Muscle of leg (tissue), 3 donors: ENCODE measurements at regions not wholly inside any gene's neighbourhood (a gene's known extent, or its start where the extent isn't known, plus 50 kb on each side); places are given as distances from the start of the nearest gene placed in this dataset.

Experiments
- DNase-seq: peaks from one replicate; pipeline ENCODE4 v3.0.0; 2013
- H3K27ac ChIP-seq: one replicate; pipeline ENCODE4 v1.5.1; 2013; ENCODE audit warnings: mild to moderate bottlenecking, low read length, control low read depth
- H3K27me3 ChIP-seq: one replicate; pipeline ENCODE4 v1.6.1; 2013; ENCODE audit warnings: low read length; ENCODE audit not compliant: control insufficient read depth, insufficient read depth
- H3K36me3 ChIP-seq: one replicate; pipeline ENCODE4 v1.6.1; 2013; ENCODE audit warnings: low read length; ENCODE audit not compliant: control insufficient read depth, insufficient read depth
- H3K4me1 ChIP-seq: one replicate; pipeline ENCODE4 v1.6.1; 2013; ENCODE audit warnings: low read length; ENCODE audit not compliant: control insufficient read depth, insufficient read depth
- H3K4me3 ChIP-seq: one replicate; pipeline ENCODE4 v1.5.1; 2013; ENCODE audit warnings: low read length, control low read depth
- H3K9me3 ChIP-seq: replicated peaks from 2 replicates; pipeline ENCODE4 v1.6.1; 2013; ENCODE audit warnings: low read depth, low read length; ENCODE audit not compliant: control insufficient read depth
- WGBS: methylation state at CpG from one replicate; pipeline ENCODE4 v1.1.5; 2013; ENCODE audit warnings: missing lambda C conversion rate; ENCODE audit not compliant: insufficient coverage; 5-methylcytosine and 5-hydroxymethylcytosine counted together

DNA sequence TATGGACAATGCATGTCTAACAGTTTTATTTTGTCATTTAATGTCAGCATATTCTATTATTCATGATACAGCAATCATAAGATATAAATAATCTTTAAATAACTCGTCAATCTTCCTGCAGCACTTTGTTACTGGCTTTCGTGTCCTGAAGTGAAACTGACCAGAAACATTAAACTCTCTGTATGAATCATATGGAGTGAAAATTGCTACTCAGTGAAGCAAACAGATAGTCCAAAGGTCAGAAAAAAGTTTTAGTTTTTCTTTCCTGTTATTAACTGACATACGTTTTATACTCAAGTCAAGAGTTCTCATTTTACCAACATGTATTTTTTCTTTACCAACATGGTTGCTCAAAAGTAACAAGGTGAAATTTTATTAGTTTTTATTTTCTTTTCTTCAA lies 106.8 kb upstream of the GALNT5 start:
- no peaks in the 10 kb centered on the region for H3K27me3 ChIP-seq
- no CpG with 5 or more reads among the region's 3 CpGs for whole genome bisulfite sequencing
- DNase-seq, result no peak
- no peak overlapping the region for H3K4me3 ChIP-seq
- no peaks in the 10 kb centered on the region for H3K36me3 ChIP-seq
- no peaks in the 10 kb centered on the region for H3K9me3 ChIP-seq
- H3K4me1 ChIP-seq, result no peaks in the 10 kb centered on the region
- no peak overlapping the region for H3K27ac ChIP-seq

DNA sequence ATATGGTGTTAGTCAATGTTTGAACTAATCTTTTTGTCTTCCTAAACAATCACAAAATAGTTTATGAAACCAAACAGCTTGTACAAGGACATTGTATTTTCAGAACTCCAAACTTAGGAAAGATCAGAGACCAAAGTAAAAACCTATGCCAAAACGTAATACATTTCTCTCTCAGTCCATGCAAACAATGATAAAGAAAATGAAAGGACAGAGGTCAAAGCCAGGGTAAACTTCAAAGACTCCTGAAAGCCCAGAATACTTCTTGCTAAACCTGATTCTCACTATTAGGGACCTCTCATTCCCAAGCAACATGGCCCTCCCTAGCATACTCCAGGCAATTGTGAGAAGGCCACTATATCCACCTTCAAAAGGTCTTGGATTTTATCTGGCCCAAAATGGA lies 105.1 kb upstream of the GALNT5 start:
- Histone ChIP-seq H3K4me1 (no peaks in the 10 kb centered on the region), H3K9me3 (no peaks in the 10 kb centered on the region), H3K36me3 (no peaks in the 10 kb centered on the region), H3K4me3 (no peak overlapping the region), H3K27me3 (no peaks in the 10 kb centered on the region), H3K27ac (no peak overlapping the region)
- no peak for DNase-seq
- WGBS, result no CpG with 5 or more reads among the region's 1 CpG

- H3K9me3 ChIP-seq, result no peaks in the 10 kb centered on the region
- DNase-seq, result no peak
- WGBS, result 86% methylated on average over 1 of the region's 1 CpG
- no peaks in the 10 kb centered on the region for H3K27me3 ChIP-seq
- no peak overlapping the region for H3K27ac ChIP-seq
- H3K4me3 ChIP-seq, result no peak overlapping the region
- no peaks in the 10 kb centered on the region for H3K4me1 ChIP-seq
- H3K36me3 ChIP-seq, result no peaks in the 10 kb centered on the region
Measured at GRCh38 chr2:157155992-157156391, 101.5 kb upstream of the GALNT5 start.

DNA sequence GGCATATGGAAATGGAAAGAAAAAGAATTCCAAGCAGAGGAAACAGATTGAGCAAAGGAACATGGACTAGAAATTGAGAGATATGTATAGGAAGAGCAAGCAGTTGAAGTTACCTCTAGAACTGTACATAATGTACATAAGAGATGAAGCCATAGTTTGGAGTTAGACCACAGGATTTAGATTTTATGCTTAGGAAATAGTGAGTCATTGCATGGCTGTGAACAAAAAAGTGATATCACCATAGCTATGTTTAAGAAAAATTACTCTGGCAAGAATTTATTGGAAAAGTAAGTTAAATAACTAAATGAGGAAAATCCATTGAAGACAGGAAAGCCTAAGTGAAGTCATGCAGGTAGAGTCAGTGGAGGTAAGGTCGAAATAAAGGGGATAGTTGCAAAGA lies 99.4 kb upstream of the GALNT5 start:
- no CpG with 5 or more reads among the region's 1 CpG for WGBS
- H3K36me3 ChIP-seq, result no peaks in the 10 kb centered on the region
- no peak overlapping the region for H3K27ac ChIP-seq
- H3K4me1 ChIP-seq, result no peaks in the 10 kb centered on the region
- H3K27me3 ChIP-seq, result no peaks in the 10 kb centered on the region
- no peak overlapping the region for H3K4me3 ChIP-seq
- DNase-seq, result no peak
- H3K9me3 ChIP-seq, result no peaks in the 10 kb centered on the region

DNA sequence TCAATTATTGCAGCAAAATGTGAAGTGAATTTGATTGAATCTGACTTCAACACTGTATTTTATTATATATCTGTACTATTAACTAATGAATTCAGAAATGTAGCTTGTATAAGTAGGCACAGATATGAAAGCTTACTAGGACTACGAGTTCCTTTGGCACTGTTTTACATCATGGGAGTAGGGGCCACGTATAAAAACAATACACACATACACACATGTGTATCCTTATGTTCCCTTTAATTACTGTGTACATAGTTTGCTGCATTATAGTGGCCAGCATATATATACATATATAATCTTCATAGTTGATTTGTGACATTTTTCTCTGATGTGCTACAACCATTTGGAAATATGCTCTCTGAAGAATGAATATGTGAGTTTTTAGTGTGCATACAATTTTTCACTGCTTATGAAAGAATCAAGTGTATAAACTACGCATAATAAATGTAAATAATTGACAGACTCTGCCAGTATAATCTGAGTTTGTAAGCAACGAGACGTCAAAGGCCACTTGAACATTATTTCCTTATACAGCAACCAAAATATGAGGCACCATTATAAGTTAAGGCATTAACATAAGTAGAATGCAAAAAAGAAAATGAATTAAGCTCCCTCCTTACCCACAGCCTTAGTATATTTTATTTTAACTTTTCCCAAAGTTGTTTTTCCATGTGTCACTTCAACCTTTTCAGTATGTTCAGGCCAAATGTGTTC lies 98.1 kb upstream of the GALNT5 start:
- Histone ChIP-seq H3K36me3 (no peaks in the 10 kb centered on the region), H3K4me1 (no peaks in the 10 kb centered on the region), H3K4me3 (no peak overlapping the region), H3K27ac (no peak overlapping the region), H3K27me3 (no peaks in the 10 kb centered on the region), H3K9me3 (no peaks in the 10 kb centered on the region)
- no CpG with 5 or more reads among the region's 5 CpGs for WGBS
- no peak for DNase-seq

GRCh38 chr2:157160111-157160510 lies 97.4 kb upstream of the GALNT5 start:
- Histone ChIP-seq H3K4me3 (no peak overlapping the region), H3K4me1 (no peaks in the 10 kb centered on the region), H3K9me3 (peaks cover 2% of the 10 kb centered on the region), H3K27ac (no peak overlapping the region), H3K27me3 (no peaks in the 10 kb centered on the region), H3K36me3 (no peaks in the 10 kb centered on the region)
- DNase-seq, result no peak
- 40% methylated on average over 3 of the region's 3 CpGs for WGBS

DNA sequence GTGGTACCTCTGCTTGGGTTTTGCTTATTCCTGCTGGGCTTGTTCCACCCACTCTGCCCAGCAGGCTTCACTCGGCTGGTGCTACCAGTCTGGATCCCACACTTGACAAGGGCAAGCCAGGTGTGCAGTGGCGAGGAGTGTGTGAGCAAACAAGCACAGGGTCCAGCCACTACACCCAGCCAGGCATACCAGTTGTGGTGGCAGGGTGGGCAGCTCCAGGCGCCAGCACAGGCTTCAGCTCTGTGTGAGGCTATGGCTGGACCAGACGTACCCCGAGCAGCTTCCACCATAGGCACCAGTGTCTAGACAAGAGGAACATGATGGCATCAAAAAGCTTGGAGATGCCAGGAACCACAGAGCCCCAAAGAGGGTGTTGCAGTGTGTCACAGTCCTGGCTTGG lies 93.1 kb upstream of the GALNT5 start:
- 84% methylated on average over 5 of the region's 5 CpGs for WGBS
- no peaks in the 10 kb centered on the region for H3K4me1 ChIP-seq
- H3K4me3 ChIP-seq, result no peak overlapping the region
- no peaks in the 10 kb centered on the region for H3K27me3 ChIP-seq
- H3K36me3 ChIP-seq, result no peaks in the 10 kb centered on the region
- no peak overlapping the region for H3K27ac ChIP-seq
- no peak for DNase-seq
- peaks cover 4% of the 10 kb centered on the region for H3K9me3 ChIP-seq

DNA sequence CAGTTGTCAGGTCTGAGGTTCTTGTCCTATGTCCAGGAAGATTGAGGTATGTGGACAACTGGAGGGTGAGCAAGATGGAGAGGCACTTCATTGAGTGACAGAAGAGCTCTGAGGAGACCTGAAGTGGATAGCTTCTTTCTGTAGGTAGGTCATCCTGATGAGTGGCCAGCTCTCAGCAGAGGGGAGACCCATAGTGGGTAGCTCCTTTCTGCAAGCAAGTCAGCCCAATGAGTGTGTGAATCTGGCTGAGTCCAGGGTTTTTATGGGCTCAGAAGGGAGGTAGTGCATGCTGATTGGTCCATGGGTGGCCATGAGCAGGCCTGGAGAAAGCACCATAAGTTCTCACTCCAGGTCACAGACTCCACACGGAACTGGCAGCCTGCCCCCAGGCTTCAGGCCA lies 92.6 kb upstream of the GALNT5 start:
- Histone ChIP-seq H3K27me3 (no peaks in the 10 kb centered on the region), H3K9me3 (peaks cover 4% of the 10 kb centered on the region), H3K4me3 (no peak overlapping the region), H3K27ac (no peak overlapping the region), H3K36me3 (no peaks in the 10 kb centered on the region), H3K4me1 (no peaks in the 10 kb centered on the region)
- WGBS, result 86% methylated on average over 1 of the region's 1 CpG
- no peak for DNase-seq

DNA sequence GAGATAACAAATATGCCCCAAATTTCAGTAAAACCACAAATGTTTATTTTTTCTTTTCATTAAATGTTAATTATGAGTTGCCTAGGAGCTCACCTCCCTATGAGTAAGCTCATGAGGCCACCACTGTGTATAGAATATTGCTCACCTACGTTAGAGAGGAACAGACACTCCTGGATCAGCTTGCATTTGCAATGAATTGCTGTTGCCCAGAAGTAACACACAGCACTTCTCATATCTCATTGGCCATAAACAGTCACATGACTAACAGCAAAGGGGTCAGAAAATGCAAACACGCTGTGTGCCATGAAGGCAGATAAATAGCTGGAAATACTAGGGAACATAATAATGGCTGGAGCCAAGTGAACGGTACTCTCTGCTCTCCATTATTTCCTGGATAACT lies 89.0 kb upstream of the GALNT5 start:
- no peak overlapping the region for H3K27ac ChIP-seq
- H3K4me3 ChIP-seq, result no peak overlapping the region
- H3K4me1 ChIP-seq, result no peaks in the 10 kb centered on the region
- WGBS, result 86% methylated on average over 1 of the region's 3 CpGs
- H3K36me3 ChIP-seq, result no peaks in the 10 kb centered on the region
- H3K9me3 ChIP-seq, result peaks cover 4% of the 10 kb centered on the region
- H3K27me3 ChIP-seq, result no peaks in the 10 kb centered on the region
- no peak for DNase-seq

- Histone ChIP-seq H3K27ac (no peak overlapping the region), H3K36me3 (no peaks in the 10 kb centered on the region), H3K4me1 (no peaks in the 10 kb centered on the region), H3K4me3 (no peak overlapping the region), H3K9me3 (peaks cover 3% of the 10 kb centered on the region), H3K27me3 (no peaks in the 10 kb centered on the region)
- no peak for DNase-seq
- 80% methylated on average over 1 of the region's 3 CpGs for WGBS
Measured at GRCh38 chr2:157169889-157170288, 87.6 kb upstream of the GALNT5 start.

GRCh38 chr2:157170299-157170698 lies 87.2 kb upstream of the GALNT5 start:
- Histone ChIP-seq H3K4me3 (no peak overlapping the region), H3K27me3 (no peaks in the 10 kb centered on the region), H3K36me3 (no peaks in the 10 kb centered on the region), H3K9me3 (peaks cover under 1% of the 10 kb centered on the region), H3K27ac (no peak overlapping the region), H3K4me1 (no peaks in the 10 kb centered on the region)
- no peak for DNase-seq
- WGBS, result no CpG with 5 or more reads among the region's 1 CpG
